ENCODE measurements at regions not wholly inside any gene's neighbourhood (a gene's known extent, or its start where the extent isn't known, plus 50 kb on each side); places are given as distances from the start of the nearest gene placed in this dataset.

GRCh38 chr2:167462379-167462778, 574.1 kb downstream of the XIRP2 start:
- peaks cover 4% of the 10 kb centered on the region for H3K27me3 Mint-ChIP-seq (ENCODE audit: low read depth, poor library complexity)
- no peak overlapping the region for H3K27ac Mint-ChIP-seq
- TF ChIP-seq CTCF (IDR thresholded peaks at IDR 0.05), result no peak
- peaks cover 14% of the 10 kb centered on the region for H3K36me3 Mint-ChIP-seq (ENCODE audit: low read depth)
- no peaks in the 10 kb centered on the region for H3K4me1 Mint-ChIP-seq
- peaks cover 34% of the 10 kb centered on the region for H3K9me3 Mint-ChIP-seq
- H3K4me3 Mint-ChIP-seq, result no peak overlapping the region
- DNase-seq, result no peak

GRCh38 chr2:167454036-167454435, 565.8 kb downstream of the XIRP2 start:
- H3K36me3 Mint-ChIP-seq (ENCODE audit: low read depth), result peaks cover 22% of the 10 kb centered on the region
- H3K27me3 Mint-ChIP-seq (ENCODE audit: low read depth, poor library complexity), result peaks cover 5% of the 10 kb centered on the region
- no peak for DNase-seq
- H3K4me3 Mint-ChIP-seq, result no peak overlapping the region
- peaks cover 55% of the 10 kb centered on the region for H3K9me3 Mint-ChIP-seq
- TF ChIP-seq CTCF (IDR thresholded peaks at IDR 0.05), result no peak
- H3K4me1 Mint-ChIP-seq, result peaks cover 6% of the 10 kb centered on the region
- H3K27ac Mint-ChIP-seq, result no peak overlapping the region

DNA sequence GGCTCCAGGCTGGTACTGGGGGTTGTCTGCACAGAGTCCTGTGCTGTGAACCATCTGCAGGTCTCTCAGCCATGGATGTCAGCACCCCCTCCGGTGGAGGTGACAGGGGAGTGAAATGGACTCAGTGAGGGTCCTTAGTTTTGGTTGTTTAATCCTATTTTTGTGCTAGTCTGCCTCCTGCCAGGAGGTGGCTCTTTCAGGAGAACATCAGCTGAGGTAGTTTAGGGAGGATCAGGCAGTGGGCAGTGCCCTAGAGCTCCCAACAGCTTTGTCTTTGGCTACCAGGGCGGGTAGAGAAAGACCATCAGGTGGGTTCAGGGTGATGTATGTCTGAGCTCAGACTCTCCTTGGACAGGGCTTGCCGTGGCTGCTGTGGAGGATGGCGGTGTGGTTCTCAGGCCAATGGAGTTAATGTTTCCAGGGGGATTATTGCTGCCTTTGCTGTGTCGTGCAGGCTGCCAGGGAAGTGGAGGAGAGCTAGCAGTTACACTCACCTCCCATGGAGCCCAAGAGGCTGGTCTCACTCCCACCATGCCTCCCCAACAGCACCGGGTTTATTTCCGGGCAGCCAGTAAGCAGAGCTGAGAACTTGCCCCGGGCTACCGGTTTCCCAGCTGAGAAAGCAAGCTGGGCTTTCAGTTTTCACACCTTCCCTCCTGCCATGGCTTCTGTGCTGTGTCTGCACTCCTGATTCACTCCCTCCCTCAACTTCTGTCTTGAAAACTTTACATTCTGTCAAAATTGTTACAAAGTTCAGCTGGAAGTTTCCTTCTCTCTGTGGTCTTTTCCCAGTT, 563.4 kb downstream of the XIRP2 start:
- peaks cover 35% of the 10 kb centered on the region for H3K36me3 Mint-ChIP-seq (ENCODE audit: low read depth)
- peaks cover 6% of the 10 kb centered on the region for H3K4me1 Mint-ChIP-seq
- no peak overlapping the region for H3K4me3 Mint-ChIP-seq
- H3K27me3 Mint-ChIP-seq (ENCODE audit: low read depth, poor library complexity), result peaks cover 7% of the 10 kb centered on the region
- H3K9me3 Mint-ChIP-seq, result peaks cover 60% of the 10 kb centered on the region
- TF ChIP-seq CTCF (IDR thresholded peaks at IDR 0.05), result no peak
- DNase-seq, result no peak
- no peak overlapping the region for H3K27ac Mint-ChIP-seq

GRCh38 chr2:167450364-167450763, 562.1 kb downstream of the XIRP2 start:
- Mint-ChIP-seq H3K4me3 (no peak overlapping the region), H3K27me3 (ENCODE audit: low read depth, poor library complexity) (peaks cover 7% of the 10 kb centered on the region), H3K4me1 (peaks cover 6% of the 10 kb centered on the region), H3K9me3 (peaks cover 66% of the 10 kb centered on the region), H3K36me3 (ENCODE audit: low read depth) (peaks cover 42% of the 10 kb centered on the region), H3K27ac (no peak overlapping the region)
- DNase-seq, result no peak
- no peak for TF ChIP-seq CTCF (IDR thresholded peaks at IDR 0.05)

DNA sequence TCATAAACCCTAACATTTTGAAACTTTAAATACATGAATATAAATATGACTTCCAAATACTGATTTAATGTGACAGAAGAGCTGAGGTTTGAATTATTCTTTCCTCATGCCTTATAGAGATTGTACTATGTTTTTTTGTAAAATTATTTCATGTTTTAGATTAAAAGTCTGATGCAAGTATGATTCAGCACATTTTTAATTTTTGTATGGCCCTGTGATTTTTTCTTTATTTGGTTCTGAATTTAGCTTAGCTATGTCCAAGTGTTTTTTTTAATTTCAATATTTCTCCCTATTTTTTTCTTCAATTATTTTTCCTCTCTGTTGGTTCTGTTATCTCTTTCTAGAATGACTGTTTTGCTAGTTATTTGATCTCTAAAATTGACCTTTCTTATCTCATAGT, 552.1 kb downstream of the XIRP2 start:
- no peak for TF ChIP-seq CTCF (IDR thresholded peaks at IDR 0.05)
- no peaks in the 10 kb centered on the region for H3K27me3 Mint-ChIP-seq (ENCODE audit: low read depth, poor library complexity)
- peaks cover 19% of the 10 kb centered on the region for H3K4me1 Mint-ChIP-seq
- peaks cover 18% of the 10 kb centered on the region for H3K36me3 Mint-ChIP-seq (ENCODE audit: low read depth)
- no peak for DNase-seq
- H3K4me3 Mint-ChIP-seq, result peak overlapping the region; percentile 7
- peaks cover 45% of the 10 kb centered on the region for H3K9me3 Mint-ChIP-seq
- no peak overlapping the region for H3K27ac Mint-ChIP-seq

- Mint-ChIP-seq H3K4me3 (no peak overlapping the region), H3K4me1 (peaks cover 19% of the 10 kb centered on the region), H3K9me3 (peaks cover 23% of the 10 kb centered on the region), H3K27me3 (ENCODE audit: low read depth, poor library complexity) (no peaks in the 10 kb centered on the region), H3K27ac (peak overlapping the region; percentile 93), H3K36me3 (ENCODE audit: low read depth) (peaks cover 13% of the 10 kb centered on the region)
- TF ChIP-seq CTCF (IDR thresholded peaks at IDR 0.05), result no peak
- DNase-seq, result no peak
These were observed 549.9 kb downstream of the XIRP2 start for GRCh38 chr2:167438206-167438605.
